Keratinocyte (primary cell): ENCODE measurements at regions not wholly inside any gene's neighbourhood (a gene's known extent, or its start where the extent isn't known, plus 50 kb on each side); places are given as distances from the start of the nearest gene placed in this dataset.

Experiments
- DNase-seq: peaks from one replicate; pipeline ENCODE4 v3.0.0-alpha.2; 2011; ENCODE audit warnings: low read depth, missing footprints, low spot score
- FAIRE-seq: peaks from 2 replicates; lab custom pipeline; 2011; peaks lifted over from hg19 to GRCh38; lab: Jason Lieb, UNC
- H2AFZ ChIP-seq: 2 replicates; pipeline ENCODE4 v1.6.0; 2012; ENCODE audit warnings: low read length, control low read depth, inconsistent platforms; ENCODE audit not compliant: control insufficient read depth
- H3K27ac ChIP-seq: 2 replicates; pipeline ENCODE4 v1.5.1; 2011; ENCODE audit warnings: low read length; ENCODE audit not compliant: control insufficient read depth, insufficient read depth
- H3K27me3 ChIP-seq: 3 replicates; pipeline ENCODE4 v1.6.0; 2011; ENCODE audit warnings: low read length; ENCODE audit not compliant: control insufficient read depth, insufficient read depth; ENCODE audit errors: extremely low read depth
- H3K36me3 ChIP-seq, 2 experiments: 2 replicates in 1 of 2; 3 replicates in 1 of 2; pipeline ENCODE4 v1.5.1; 2011; ENCODE audit warnings: low read length in 2 of 2, mild to moderate bottlenecking in 1 of 2; ENCODE audit not compliant: control insufficient read depth in 2 of 2, insufficient read depth in 2 of 2; ENCODE audit errors: extremely low read depth in 1 of 2
- H3K4me1 ChIP-seq: 3 replicates; pipeline ENCODE4 v1.5.1; 2011; ENCODE audit warnings: low read length; ENCODE audit not compliant: control insufficient read depth, insufficient read depth; ENCODE audit errors: extremely low read depth
- H3K4me2 ChIP-seq: 3 replicates; pipeline ENCODE4 v1.6.0; 2011; ENCODE audit warnings: low read depth, low read length; ENCODE audit not compliant: control insufficient read depth, insufficient read depth; ENCODE audit errors: extremely low read depth
- H3K4me3 ChIP-seq, 3 experiments: fragments of 200-600 bp in 1 of 3; sonication (generic) in 1 of 3; 2 replicates in 2 of 3; 3 replicates in 1 of 3; pipeline ENCODE4 v1.5.1; 2011 to 2016; ENCODE audit warnings: low read length in 3 of 3, mild to moderate bottlenecking in 3 of 3, control low read depth in 2 of 3, inconsistent platforms in 1 of 3, low read depth in 1 of 3, mixed read lengths in 1 of 3, mixed run types in 1 of 3, moderate library complexity in 1 of 3; ENCODE audit not compliant: control insufficient read depth in 2 of 3, insufficient read depth in 2 of 3; ENCODE audit errors: extremely low read depth in 1 of 3
- H3K79me2 ChIP-seq: 2 replicates; pipeline ENCODE4 v1.6.0; 2012; ENCODE audit warnings: low read length; ENCODE audit not compliant: control insufficient read depth, insufficient read depth
- H3K9ac ChIP-seq: 3 replicates; pipeline ENCODE4 v1.6.0; 2011; ENCODE audit warnings: low read length; ENCODE audit not compliant: control insufficient read depth, insufficient read depth; ENCODE audit errors: extremely low read depth
- H3K9me1 ChIP-seq: 3 replicates; pipeline ENCODE4 v1.6.0; 2011; ENCODE audit warnings: low read length; ENCODE audit not compliant: control insufficient read depth, insufficient read depth; ENCODE audit errors: extremely low read depth
- H3K9me3 ChIP-seq: 2 replicates; pipeline ENCODE4 v1.5.1; 2012; ENCODE audit warnings: low read depth, low read length; ENCODE audit not compliant: control insufficient read depth
- H4K20me1 ChIP-seq: 3 replicates; pipeline ENCODE4 v1.6.0; 2011; ENCODE audit warnings: low read length; ENCODE audit not compliant: control insufficient read depth, insufficient read depth; ENCODE audit errors: extremely low read depth
- EZH2 ChIP-seq: IDR thresholded peaks from one replicate; pipeline ENCODE4 v1.6.1; 2012; ENCODE audit warnings: inconsistent platforms, mild to moderate bottlenecking, low read length, moderate library complexity
- dilution Hi-C: fragments of 300-500 bp; cut with MboI; formaldehyde crosslinking; loops from one replicate; pipeline ENCODE4 v1.7.0; 2020; ENCODE audit warnings: low sequenced_read_pairs; ENCODE audit not compliant: extremely low pct_ligation_motif_present
- TF ChIP-seq, protein P1 (sequence below), 3 experiments: IDR thresholded peaks in 1 of 3; conservative IDR thresholded peaks in 1 of 3; optimal IDR thresholded peaks in 1 of 3; 2 replicates in 2 of 3; 3 replicates in 1 of 3; pipeline versions ENCODE3 to v1.5.1; 2011; ENCODE audit warnings: low read length in 3 of 3, mild to moderate bottlenecking in 3 of 3, moderate library complexity in 2 of 3, control low read depth in 1 of 3, inconsistent platforms in 1 of 3; ENCODE audit not compliant: insufficient read depth in 2 of 3; ENCODE audit errors: extremely low read depth in 1 of 3

DNA sequence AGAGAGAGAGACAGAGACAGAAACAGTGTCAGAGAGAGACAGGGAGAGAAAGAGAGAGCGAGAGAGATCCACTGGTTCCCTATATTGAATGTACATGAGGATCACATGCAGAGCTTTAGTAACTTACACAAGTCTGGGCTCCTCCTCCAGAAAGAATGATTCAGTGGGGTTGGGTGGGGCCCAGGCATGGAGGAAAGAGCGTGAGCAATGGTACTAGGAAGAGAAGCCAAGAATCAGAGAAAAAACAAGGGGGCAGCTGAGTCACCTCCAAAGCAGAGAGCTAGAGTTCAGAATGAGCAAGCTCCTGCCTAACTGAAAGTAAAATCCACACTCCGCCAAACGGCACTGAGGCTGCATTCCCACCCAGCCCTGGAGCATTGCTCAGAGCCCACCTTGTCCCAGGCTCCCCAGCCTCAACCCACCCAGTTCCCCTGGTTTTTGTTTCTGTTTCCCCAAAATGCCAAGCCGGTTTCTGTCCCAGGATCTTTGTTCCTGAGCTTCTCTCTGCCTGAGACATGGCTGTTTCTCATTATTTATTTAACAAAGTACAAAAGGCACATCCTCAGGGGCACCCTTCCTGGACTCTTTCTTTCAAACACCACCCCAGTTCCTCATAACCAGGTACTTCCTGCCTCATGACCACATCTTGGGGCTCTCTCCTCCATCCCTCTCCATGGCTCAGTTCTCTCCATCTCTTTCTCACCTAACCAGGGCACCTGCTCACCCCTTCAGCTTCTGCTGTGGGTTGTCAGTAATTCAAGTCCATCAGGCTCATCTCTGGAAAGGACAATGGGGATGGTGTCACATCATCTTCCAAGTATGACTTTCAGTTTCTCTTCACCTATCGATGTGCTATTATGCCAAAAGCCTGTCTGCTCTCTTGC, 670.3 kb upstream of the TBX3 start:
- dilution Hi-C loops, result no loop called here

DNA sequence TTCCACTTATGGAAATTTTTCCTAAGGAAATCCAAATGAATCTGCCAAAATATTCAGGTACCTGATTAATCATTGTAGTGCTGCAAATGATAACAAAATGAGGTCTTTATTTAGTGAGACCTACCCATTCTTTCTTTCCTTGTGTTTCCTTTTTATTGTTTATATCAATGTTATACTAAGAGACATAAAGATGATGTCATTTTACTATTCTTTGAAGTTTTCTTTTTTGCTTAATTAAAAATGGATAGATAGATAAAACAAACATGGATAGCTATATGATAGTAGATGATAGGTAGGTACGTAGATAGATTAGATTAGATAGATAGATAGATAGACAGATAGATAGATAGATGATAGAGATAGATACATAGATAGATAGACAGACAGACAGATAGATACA, 669.5 kb upstream of the TBX3 start:
- peaks cover 24% of the 10 kb centered on the region for H3K4me1 ChIP-seq
- no peaks in the 10 kb centered on the region for H3K9me3 ChIP-seq
- DNase-seq (no peak), FAIRE-seq (no peak)
- no peak overlapping the region for H2AFZ ChIP-seq
- peak overlapping the region; percentile 99 for H3K27ac ChIP-seq
- H4K20me1 ChIP-seq, result no peaks in the 10 kb centered on the region
- H3K4me2 ChIP-seq, result peak overlapping the region; percentile 95
- H3K4me3 ChIP-seq, result no peak overlapping the region
- no peaks in the 10 kb centered on the region for H3K9me1 ChIP-seq
- no peaks in the 10 kb centered on the region for H3K27me3 ChIP-seq
- H3K36me3 ChIP-seq, result no peaks in the 10 kb centered on the region
- no peaks in the 10 kb centered on the region for H3K79me2 ChIP-seq
- dilution Hi-C loops, result no loop called here
- H3K9ac ChIP-seq, result peak overlapping the region; percentile 95
- TF ChIP-seq EZH2, result no peak
- TF ChIP-seq, protein P1, sequence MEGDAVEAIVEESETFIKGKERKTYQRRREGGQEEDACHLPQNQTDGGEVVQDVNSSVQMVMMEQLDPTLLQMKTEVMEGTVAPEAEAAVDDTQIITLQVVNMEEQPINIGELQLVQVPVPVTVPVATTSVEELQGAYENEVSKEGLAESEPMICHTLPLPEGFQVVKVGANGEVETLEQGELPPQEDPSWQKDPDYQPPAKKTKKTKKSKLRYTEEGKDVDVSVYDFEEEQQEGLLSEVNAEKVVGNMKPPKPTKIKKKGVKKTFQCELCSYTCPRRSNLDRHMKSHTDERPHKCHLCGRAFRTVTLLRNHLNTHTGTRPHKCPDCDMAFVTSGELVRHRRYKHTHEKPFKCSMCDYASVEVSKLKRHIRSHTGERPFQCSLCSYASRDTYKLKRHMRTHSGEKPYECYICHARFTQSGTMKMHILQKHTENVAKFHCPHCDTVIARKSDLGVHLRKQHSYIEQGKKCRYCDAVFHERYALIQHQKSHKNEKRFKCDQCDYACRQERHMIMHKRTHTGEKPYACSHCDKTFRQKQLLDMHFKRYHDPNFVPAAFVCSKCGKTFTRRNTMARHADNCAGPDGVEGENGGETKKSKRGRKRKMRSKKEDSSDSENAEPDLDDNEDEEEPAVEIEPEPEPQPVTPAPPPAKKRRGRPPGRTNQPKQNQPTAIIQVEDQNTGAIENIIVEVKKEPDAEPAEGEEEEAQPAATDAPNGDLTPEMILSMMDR (optimal IDR thresholded peaks at IDR 0.05 in 1 of 3, IDR thresholded peaks at IDR 0.05 in 1 of 3, conservative IDR thresholded peaks at IDR 0.05 in 1 of 3; ENCODE audit: extremely low read depth in 1 of 3, insufficient read depth in 2 of 3, low read length in 3 of 3), result no peak

More for the DNA sequence above, 670.3 kb upstream of the TBX3 start:
- Histone ChIP-seq H3K4me3 (peak overlapping the region; percentile 23 to 80 (median 76)), H3K4me2 (peak overlapping the region; percentile 95), H3K27ac (peak overlapping the region; percentile 99), H3K27me3 (no peaks in the 10 kb centered on the region), H3K36me3 (no peaks in the 10 kb centered on the region), H4K20me1 (no peaks in the 10 kb centered on the region), H3K79me2 (no peaks in the 10 kb centered on the region), H2AFZ (peak overlapping the region; percentile 75), H3K9ac (peak overlapping the region; percentile 95), H3K9me1 (no peaks in the 10 kb centered on the region), H3K9me3 (no peaks in the 10 kb centered on the region), H3K4me1 (peaks cover 24% of the 10 kb centered on the region)
- FAIRE-seq (peak; percentile 98), DNase-seq (peak; percentile 76)
- TF ChIP-seq, protein P1 (optimal IDR thresholded peaks at IDR 0.05 in 1 of 3, IDR thresholded peaks at IDR 0.05 in 1 of 3, conservative IDR thresholded peaks at IDR 0.05 in 1 of 3; ENCODE audit: extremely low read depth in 1 of 3, insufficient read depth in 2 of 3, low read length in 3 of 3), result no peak
- TF ChIP-seq EZH2, result no peak
